Common myeloid progenitor, CD34-positive (primary cell): ENCODE measurements at regions not wholly inside any gene's neighbourhood (a gene's known extent, or its start where the extent isn't known, plus 50 kb on each side); places are given as distances from the start of the nearest gene placed in this dataset.
"Not testable (repeated sequence)": the region's sequence is repeated elsewhere in the genome, so short reads cannot be mapped to it uniquely, and the experiment has no call there.

Source experiments
- CTCF ChIA-PET: fragments of 350-600 bp; sonication (Branson Sonifier 250); formaldehyde crosslinking; loops from one replicate; lab custom pipeline; 2021; ENCODE audit warnings: antibody characterized with exemption; lab: Charles Lee
- POLR2A ChIA-PET: fragments of 350-600 bp; sonication (Branson Sonifier 250); formaldehyde crosslinking; loops from one replicate; lab custom pipeline; 2021; ENCODE audit warnings: antibody characterized with exemption; lab: Charles Lee
- DNase-seq, 3 donors: peaks; one replicate each; pipeline versions ENCODE4 v3.0.0 to v3.0.0-alpha.2; 2013
- H3K27ac ChIP-seq, 2 experiments: 1 replicate in 1 of 2; 2 replicates in 1 of 2; pipeline ENCODE4 v1.7.0; 2013; ENCODE audit warnings: inconsistent platforms in 2 of 2, low read length in 2 of 2, mild to moderate bottlenecking in 2 of 2, low read depth in 1 of 2, moderate library complexity in 1 of 2; ENCODE audit not compliant: severe bottlenecking in 2 of 2, insufficient read depth in 1 of 2, poor library complexity in 1 of 2
- H3K27me3 ChIP-seq, 5 experiments: replicated peaks in 2 of 5; 1 replicate in 3 of 5; 2 replicates in 2 of 5; pipeline versions ENCODE4 v1.6.1 to v1.7.0; 2013; ENCODE audit warnings: low read length in 4 of 5, mild to moderate bottlenecking in 2 of 5, moderate library complexity in 2 of 5, inconsistent platforms in 1 of 5; ENCODE audit not compliant: insufficient read depth in 5 of 5, control insufficient read depth in 4 of 5
- H3K36me3 ChIP-seq, 4 experiments: 1 replicate in 2 of 4; 2 replicates in 2 of 4; pipeline versions ENCODE4 v1.6.1 to v1.7.0; 2013; ENCODE audit warnings: low read length in 3 of 4, control low read depth in 1 of 4, mild to moderate bottlenecking in 1 of 4; ENCODE audit not compliant: control insufficient read depth in 4 of 4, insufficient read depth in 4 of 4
- H3K4me1 ChIP-seq, 4 experiments: 1 replicate in 3 of 4; 2 replicates in 1 of 4; pipeline versions ENCODE4 v1.6.1 to v1.7.1; 2013; ENCODE audit warnings: low read length in 3 of 4, mild to moderate bottlenecking in 3 of 4, control low read depth in 1 of 4, inconsistent platforms in 1 of 4, moderate library complexity in 1 of 4; ENCODE audit not compliant: control insufficient read depth in 4 of 4, insufficient read depth in 4 of 4; ENCODE audit errors: control extremely low read depth in 1 of 4
- H3K4me3 ChIP-seq, 7 experiments: 1 replicate in 4 of 7; 2 replicates in 3 of 7; pipeline versions ENCODE4 v1.5.1 to v1.7.0; 2013; ENCODE audit warnings: mild to moderate bottlenecking in 7 of 7, low read length in 6 of 7, moderate library complexity in 6 of 7, inconsistent platforms in 2 of 7, low read depth in 2 of 7, control low read depth in 1 of 7; ENCODE audit not compliant: insufficient read depth in 4 of 7, control insufficient read depth in 1 of 7; ENCODE audit errors: extremely low read depth in 1 of 7
- H3K9me3 ChIP-seq, 5 experiments: 1 replicate in 4 of 5; 2 replicates in 1 of 5; pipeline versions ENCODE4 v1.6.1 to v1.7.1; 2013; ENCODE audit warnings: low read length in 4 of 5, mild to moderate bottlenecking in 2 of 5, inconsistent platforms in 1 of 5, low read depth in 1 of 5, moderate library complexity in 1 of 5; ENCODE audit not compliant: control insufficient read depth in 4 of 5, insufficient read depth in 2 of 5; ENCODE audit errors: control extremely low read depth in 1 of 5
- WGBS: methylation state at CpG from one replicate; pipeline ENCODE4 v1.1.5; 2013; ENCODE audit not compliant: insufficient coverage; 5-methylcytosine and 5-hydroxymethylcytosine counted together

- Histone ChIP-seq H3K4me1 (no peaks in the 10 kb centered on the region), H3K9me3 (no peaks in the 10 kb centered on the region), H3K36me3 (no peaks in the 10 kb centered on the region), H3K4me3 (no peak overlapping the region), H3K27me3 (peaks cover 0 to 1% (median 0%) of the 10 kb centered on the region in 5 experiments), H3K27ac (no peak overlapping the region)
- no peak for DNase-seq
- ChIA-PET POLR2A (no interaction called here), CTCF (no interaction called here)
- WGBS, result no CpG with 5 or more reads among the region's 2 CpGs
Measured at GRCh38 chr6:120392941-120393340, 941.3 kb downstream of the TBC1D32 start.

- H3K4me1 ChIP-seq, result no peaks in the 10 kb centered on the region
- H3K27me3 ChIP-seq, result peaks cover 0 to 1% (median 0%) of the 10 kb centered on the region in 5 experiments
- POLR2A ChIA-PET, result interaction anchor here (0.5 kb wide), 1 partner anchor 789 kb away, joined by 4 read pairs; no protein-coding TSS in a partner anchor
- CTCF ChIA-PET, result no interaction called here
- no peak overlapping the region for H3K27ac ChIP-seq
- DNase-seq, result no peak
- H3K9me3 ChIP-seq, result no peaks in the 10 kb centered on the region
- H3K36me3 ChIP-seq, result no peaks in the 10 kb centered on the region
- H3K4me3 ChIP-seq, result no peak overlapping the region
Measured at GRCh38 chr6:120384671-120385070, 949.6 kb downstream of the TBC1D32 start.

- DNase-seq, result no peak
- CTCF ChIA-PET, result no interaction called here
- no peak overlapping the region for H3K4me3 ChIP-seq
- H3K4me1 ChIP-seq, result no peaks in the 10 kb centered on the region
- no peaks in the 10 kb centered on the region for H3K9me3 ChIP-seq
- H3K27ac ChIP-seq, result no peak overlapping the region
- WGBS, result no CpG with 5 or more reads among the region's 1 CpG
- H3K27me3 ChIP-seq, result no peaks in the 10 kb centered on the region
- no peaks in the 10 kb centered on the region for H3K36me3 ChIP-seq
- POLR2A ChIA-PET, result no interaction called here
Measured at GRCh38 chr6:120383681-120384080, 950.6 kb downstream of the TBC1D32 start.

- CTCF ChIA-PET, result no interaction called here
Measured at GRCh38 chr6:120378582-120379220, 955.6 kb downstream of the TBC1D32 start.

DNA sequence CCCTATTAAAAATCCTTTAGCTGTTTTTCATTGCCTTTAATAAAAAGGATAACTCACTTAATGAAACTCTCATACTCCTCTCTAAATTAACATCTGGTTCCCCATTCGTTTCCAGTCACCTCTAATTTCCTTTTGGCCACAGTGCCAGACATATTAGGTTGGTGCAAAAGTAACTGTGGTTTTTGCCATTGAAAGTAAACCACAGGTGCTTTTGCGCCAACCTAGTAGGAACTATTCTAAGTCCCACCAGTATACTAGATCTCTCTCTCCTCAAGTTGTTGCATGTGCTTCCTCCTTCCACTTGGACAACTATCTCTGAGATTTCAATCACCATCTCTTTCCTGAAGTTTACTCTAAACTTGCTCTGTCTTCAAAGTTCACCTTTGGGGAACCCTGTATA lies 961.1 kb downstream of the TBC1D32 start:
- no peaks in the 10 kb centered on the region for H3K4me1 ChIP-seq
- H3K27me3 ChIP-seq, result no peaks in the 10 kb centered on the region
- H3K36me3 ChIP-seq, result no peaks in the 10 kb centered on the region
- ChIA-PET CTCF (no interaction called here), POLR2A (no interaction called here)
- 57% methylated on average over 2 of the region's 2 CpGs for WGBS
- no peak for DNase-seq
- no peak overlapping the region for H3K4me3 ChIP-seq
- no peak overlapping the region for H3K27ac ChIP-seq
- no peaks in the 10 kb centered on the region for H3K9me3 ChIP-seq

More at GRCh38 chr6:120378582-120379220, 955.6 kb downstream of the TBC1D32 start:
- no peak overlapping the region for H3K4me3 ChIP-seq
- no peak overlapping the region for H3K27ac ChIP-seq
- POLR2A ChIA-PET, result no interaction called here
- DNase-seq, result peak; percentile 58 to 71 (median 68)
- no CpG with 5 or more reads among the region's 3 CpGs for WGBS
- H3K36me3 ChIP-seq, result no peaks in the 10 kb centered on the region
- H3K4me1 ChIP-seq, result no peaks in the 10 kb centered on the region
- no peaks in the 10 kb centered on the region for H3K9me3 ChIP-seq
- no peaks in the 10 kb centered on the region for H3K27me3 ChIP-seq

DNA sequence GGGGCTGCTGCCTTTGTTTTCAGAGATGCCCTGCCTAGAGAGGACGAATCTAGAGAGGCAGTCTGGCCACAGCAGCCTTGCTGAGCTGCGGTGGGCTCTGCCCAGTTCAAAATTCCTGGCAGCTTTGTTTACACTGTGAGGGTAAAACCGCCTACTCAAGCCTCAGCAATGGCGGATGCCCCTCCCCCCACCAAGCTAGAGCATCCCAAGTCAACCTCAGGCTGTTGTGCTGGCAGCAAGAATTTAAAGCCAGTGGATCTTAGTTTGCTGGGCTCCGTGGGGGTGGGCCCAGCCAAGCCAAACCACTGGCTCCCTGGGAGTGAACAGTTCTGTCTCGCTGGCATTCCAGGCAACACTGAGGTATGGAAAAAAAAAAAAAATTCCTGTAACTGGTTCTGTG lies 970.9 kb downstream of the TBC1D32 start:
- CTCF ChIA-PET, result no interaction called here
- H3K4me3 ChIP-seq, result no peak overlapping the region

DNA sequence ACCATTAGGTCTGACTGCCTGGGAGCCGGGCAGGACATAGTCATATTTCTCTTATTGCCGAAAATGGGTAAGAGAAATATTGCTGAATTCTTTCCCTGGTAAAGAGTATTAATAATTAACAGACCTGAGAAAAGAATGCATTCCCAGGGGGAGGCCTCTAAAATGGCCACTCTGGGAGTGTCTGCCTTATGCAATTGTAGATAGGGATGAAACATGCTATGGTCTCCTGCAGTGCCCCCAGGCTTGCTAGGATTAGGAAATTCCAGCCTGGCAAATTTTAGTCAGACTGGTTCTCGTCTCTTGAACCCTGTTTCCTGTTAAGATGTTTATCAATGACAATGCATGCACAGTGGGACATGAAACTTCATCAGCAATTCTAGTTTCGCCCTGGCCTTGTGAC lies 975.7 kb downstream of the TBC1D32 start:
- H3K27ac ChIP-seq, CTCF ChIA-PET, POLR2A ChIA-PET, H3K9me3 ChIP-seq, DNase-seq, H3K4me1 ChIP-seq, H3K27me3 ChIP-seq, H3K4me3 ChIP-seq, H3K36me3 ChIP-seq: not testable (repeated sequence)
- 71% methylated on average over 1 of the region's 4 CpGs for WGBS

More for the DNA sequence above, 970.9 kb downstream of the TBC1D32 start:
- H3K27me3 ChIP-seq, result no peaks in the 10 kb centered on the region
- no peak overlapping the region for H3K27ac ChIP-seq
- 75% methylated on average over 6 of the region's 6 CpGs for WGBS
- no peak for DNase-seq
- H3K4me1 ChIP-seq, result no peaks in the 10 kb centered on the region
- H3K36me3 ChIP-seq, result no peaks in the 10 kb centered on the region
- POLR2A ChIA-PET, result no interaction called here
- peaks cover 0 to 3% (median 2%) of the 10 kb centered on the region in 5 experiments for H3K9me3 ChIP-seq
